NCI-H510A (cell line): ENCODE measurements at regions not wholly inside any gene's neighbourhood (a gene's known extent, or its start where the extent isn't known, plus 50 kb on each side); places are given as distances from the start of the nearest gene placed in this dataset.
A peak's percentile ranks its signal among the peaks of the same experiment; 100 is the strongest.

Experiments
- DNase-seq: peaks from one replicate; lab custom pipeline; 2025; lab: John Stamatoyannopoulos, UW

DNA sequence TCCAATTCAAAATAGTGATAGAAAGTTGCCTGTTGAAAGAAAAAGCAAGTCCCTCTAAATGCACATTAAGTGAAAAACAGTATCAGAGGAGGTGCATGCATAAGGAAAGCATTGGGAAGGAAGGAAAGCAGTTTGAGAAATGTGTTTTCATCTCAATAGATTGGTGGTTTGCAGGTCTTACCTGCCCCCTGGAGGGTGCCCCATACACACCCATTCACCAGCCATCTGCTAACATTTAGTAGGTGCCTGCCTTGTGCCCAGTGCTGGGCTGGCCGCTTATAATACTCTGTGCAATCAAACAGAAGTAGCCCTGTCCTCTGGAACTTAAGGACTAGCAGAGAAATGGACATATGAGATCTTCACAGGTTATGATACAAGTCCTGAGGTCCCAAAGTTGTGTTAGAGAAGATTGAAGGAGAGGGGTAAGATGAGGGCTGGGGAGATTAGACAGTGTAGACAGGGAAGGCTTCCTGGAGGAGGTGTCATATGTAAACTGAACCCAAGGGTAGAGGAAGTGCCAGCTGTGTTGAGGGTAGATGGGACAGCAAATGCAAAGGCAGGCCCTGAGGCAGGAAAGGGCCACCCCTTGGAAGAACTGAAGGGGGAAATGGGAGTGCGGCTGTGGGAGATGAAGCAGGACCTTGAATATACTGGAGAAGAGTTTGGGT is 184.2 kb downstream of the MN1 start:
- DNase-seq, result no peak

DNA sequence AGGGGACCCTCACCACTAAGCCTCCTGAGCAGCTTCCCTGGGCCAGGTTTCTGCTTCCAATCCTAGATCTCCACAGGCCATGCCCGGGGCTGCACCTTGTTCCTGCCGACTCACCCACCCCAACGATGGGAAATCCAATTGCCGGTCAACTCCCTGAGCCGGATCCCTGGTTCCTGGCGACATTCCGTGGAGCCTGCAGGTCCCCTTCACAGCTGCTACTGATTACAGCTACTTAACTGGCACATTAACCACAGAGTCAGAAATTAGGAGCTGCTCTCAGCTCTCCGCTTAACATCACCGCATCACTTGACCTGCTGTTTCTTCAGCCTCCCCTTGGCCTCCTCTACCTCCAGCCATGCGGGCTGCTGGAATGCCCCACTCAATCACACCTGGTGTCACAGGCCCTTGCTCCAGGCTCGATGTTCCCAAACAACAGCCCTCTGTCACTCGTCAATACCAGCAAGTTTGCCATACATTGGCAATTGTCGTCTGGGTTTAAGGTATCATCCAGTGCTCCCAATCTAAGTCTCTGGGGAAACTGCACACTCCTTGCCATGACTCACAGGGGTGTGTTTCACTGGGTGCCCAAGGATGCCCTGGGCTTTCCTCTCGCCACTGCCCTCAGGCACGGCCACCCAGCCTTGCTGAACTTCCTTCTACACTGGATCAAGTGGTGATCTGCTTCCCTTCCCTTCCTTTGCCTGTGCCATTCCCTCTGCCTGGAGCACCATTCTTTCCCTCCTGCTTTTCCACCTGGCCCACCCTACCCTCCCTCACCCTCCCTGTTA is 181.0 kb downstream of the MN1 start:
- DNase-seq, result no peak

DNA sequence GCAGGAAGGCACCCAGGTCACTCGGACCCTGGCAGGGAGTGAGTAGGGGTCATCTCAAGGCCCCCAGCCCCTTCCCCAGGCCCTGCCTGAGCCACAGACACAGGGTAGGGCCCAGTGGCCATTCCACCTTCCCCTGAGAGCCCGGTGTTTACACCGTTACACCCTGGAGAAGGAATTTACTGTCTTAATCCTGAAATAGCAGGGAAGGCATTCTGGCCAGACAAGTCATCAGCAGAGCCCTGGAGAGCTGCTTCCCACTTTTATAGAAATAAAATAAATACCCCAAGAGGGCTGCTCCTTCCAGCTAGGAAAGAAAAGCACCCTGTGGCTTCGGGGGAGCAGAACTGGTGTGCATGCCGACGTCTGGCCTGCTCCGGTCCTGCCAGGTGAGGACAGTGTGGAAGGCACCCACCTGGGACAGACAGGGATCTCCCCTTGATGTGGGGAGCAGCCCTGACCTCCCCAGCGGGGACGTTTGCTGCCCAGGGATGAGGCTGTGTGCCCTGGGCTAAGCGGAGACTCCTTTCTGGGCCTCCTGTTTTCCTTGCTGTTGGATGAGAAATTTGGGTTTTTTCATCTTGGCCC is 180.0 kb downstream of the MN1 start:
- DNase-seq, result no peak

DNA sequence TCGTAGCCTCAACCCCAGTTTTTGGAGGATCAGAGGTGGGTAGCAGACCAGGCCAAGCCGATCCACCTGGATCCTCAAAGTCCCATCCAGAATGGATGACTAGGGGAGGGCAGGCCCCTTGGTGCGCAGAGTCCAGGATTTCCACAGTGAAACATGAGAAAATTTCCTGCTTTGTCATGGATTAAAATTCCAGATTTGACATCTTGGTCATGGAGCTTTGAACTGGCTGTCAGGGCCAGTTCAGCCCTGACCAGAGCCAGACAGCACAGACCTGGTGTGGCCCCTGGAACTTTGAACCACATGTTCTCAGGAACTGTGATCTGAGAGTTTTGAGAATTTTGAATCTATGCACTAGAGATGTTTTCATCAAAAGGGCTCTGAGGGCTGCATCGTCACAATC is 177.5 kb downstream of the MN1 start:
- no peak for DNase-seq

DNA sequence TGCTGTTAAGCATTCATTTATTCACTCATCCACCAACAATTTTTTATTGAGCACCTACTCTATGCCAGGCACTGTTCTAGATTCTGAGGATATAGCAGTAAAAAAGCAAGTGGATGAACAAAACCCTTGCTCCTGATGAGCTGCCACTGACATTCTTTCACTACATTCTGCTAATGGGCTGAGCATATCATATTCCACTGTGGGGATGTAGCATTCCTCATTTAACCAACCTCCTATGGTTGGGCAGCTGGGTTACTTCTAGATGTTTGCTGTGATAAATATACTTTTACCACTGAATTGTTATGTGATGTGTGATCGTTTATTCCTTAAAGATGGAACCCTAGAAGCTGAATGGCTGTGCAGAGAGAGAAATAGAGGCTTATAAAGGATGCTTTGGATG is 176.9 kb downstream of the MN1 start:
- DNase-seq, result no peak

DNA sequence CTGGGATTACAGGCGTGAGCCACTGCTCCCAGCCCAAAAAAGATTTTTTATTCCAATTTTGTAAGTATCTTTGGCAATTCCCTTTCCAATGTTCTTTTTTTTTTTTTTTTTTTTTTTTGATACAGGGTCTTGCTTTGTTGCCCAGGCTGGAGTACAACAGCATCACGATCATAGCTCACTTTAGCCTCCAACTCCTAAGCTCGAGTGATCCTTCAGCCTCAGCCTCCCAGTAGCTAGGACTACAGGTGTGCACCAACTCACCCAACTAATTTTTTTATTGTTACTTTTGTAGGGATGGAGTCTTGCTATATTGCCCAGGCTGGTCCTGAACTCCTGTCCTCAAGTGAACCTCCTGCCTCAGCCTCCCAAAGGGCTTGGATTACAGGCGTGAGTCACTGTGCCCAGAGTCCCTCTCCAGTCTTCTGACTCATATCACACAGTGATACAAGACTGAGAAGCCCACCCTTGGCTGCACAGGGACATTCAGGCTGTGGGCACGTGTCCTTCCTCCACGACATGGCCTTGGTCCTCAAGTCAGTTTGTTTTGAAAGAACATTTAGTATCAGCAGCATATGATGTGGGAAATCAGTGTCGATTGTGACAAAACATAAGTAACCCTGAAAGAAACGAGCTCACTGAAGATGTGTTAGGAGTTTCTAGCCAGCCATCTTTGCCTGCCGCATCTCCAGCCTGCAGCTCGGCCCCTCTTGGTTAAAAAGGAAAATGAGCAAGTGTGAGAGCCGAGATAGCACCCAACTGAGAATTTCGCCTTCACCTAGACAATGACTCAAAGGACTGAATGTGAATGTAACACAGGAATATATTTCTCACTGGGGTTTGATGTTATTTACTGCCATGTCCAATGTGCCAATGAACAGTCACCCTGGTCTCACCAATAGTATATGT is 175.5 kb downstream of the MN1 start:
- no peak for DNase-seq

DNA sequence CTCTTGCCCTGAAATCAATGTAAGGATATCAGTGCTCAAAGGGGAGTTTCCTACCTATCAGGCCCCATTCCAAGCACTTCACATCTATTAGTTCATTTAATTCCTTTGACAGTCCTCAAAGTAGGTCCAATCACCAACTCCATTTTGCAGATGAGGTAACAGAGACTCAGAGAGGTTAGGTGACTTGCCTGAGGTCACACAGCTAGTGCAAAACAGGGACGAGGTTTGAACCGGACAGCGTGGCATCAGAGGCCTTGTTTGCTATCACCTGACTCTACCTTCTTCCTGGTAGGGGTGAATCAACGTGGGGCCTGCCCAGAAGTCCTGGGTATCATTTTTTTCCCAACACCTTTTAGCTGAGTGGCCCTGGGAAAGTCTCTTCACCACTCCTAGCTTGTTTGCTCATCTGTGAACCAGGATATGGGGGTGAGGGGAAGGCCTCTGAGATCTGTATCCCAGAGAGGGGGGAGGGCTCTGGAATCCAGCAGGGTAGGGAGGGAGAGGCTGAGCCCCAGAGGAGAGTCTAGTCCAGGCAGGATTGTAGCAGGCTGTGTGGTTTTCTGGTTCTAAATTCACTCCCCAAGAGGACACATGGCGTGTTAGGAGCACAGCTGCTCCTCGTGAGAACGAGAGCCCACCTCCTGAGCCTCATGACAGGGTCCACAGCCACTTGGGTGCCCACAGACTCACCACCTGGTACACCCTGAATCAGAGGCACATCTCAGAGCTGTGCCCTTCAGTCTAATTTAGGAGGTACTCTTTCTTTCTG is 174.7 kb downstream of the MN1 start:
- DNase-seq, result no peak

DNA sequence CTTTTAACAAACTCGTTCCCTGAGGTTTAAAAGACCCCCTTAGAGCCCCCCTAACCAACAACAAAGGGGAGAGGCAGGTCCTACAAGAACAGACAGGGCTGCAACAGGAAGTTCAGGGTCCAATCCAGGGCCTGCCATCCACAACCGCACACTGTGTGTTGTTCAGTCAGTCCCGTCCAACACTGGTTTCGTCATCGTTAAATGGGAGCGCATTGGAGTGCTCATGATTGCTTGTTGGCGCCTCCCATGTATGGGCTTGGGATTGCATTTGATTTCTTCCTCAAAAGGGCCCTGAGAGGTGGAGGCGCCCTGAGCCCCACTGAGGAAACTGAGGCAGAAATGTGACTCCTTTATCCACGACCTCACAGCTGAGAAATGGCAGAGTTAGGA is 174.1 kb downstream of the MN1 start:
- no peak for DNase-seq

DNA sequence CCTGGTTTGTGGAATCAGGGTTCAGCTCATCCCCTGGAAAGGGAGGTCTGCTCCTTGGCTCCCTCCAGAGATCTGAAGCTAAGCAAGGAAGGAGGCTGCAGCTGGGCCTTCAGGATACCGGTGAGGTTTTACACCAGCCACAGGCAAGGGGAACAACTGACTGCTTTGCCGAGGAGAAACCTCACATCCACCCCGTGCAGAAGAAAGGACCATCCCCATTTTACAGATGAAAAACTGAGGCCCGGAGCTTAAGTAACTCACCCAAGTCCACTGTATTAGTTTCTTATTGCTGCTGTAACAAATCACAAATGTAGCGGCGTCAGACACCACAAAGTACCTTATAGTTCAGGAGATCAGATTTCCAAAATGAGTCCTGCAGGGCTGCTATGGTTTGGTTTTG is 173.7 kb downstream of the MN1 start:
- no peak for DNase-seq

DNA sequence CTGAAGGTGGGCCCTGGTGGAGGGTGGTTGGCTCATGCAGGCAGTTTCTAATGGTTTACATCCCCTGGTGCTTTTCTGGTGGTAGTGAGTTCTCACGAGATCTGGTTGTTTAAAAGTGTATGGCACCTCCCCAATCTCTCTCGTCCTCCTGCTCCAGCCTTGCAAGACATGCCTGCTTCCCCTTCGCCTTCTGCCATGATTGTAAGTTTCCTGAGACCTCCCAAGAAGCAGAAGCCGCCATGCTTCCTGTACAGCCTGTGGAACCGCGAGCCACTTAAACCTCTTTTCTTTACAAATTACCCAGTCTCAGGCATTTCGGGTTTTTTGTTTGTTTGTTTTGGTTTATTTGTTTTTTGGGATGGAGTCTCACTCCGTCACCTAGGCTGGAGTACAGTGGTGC is 173.2 kb downstream of the MN1 start:
- DNase-seq, result no peak

DNA sequence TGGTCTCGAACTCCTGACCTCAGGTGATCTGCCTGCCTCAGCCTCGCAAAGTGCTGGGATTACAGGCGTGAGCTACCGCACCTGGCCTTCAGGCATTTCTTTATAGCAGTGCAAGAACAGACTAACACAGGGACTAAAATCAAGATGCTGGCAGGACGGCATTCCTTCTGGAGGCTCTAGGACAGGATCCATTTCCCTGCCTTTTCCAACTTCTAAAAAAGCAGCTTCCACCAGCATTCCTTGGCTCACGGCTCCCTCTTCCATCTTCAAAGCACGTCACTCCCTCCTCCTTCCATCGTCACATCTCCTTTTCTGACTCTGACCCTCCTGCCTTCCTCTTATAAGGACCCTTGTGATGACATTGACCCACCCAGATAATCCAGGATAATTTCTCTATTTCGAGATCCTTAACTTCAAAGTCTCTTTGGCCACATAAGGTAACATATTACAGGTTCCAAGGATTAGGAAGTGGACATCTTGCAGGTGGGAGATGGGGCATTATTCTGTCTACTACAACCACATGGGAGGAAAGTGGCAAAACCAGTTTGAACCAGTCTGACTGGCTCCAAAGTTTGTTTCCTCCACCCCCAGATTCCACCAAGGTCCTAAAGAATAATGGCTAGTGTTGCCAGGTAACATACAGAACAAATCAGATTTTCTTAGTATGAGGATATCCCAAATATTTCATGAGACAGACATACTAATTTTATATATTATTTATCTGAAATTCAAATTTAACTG is 172.5 kb downstream of the MN1 start:
- peak; percentile 31 for DNase-seq

DNA sequence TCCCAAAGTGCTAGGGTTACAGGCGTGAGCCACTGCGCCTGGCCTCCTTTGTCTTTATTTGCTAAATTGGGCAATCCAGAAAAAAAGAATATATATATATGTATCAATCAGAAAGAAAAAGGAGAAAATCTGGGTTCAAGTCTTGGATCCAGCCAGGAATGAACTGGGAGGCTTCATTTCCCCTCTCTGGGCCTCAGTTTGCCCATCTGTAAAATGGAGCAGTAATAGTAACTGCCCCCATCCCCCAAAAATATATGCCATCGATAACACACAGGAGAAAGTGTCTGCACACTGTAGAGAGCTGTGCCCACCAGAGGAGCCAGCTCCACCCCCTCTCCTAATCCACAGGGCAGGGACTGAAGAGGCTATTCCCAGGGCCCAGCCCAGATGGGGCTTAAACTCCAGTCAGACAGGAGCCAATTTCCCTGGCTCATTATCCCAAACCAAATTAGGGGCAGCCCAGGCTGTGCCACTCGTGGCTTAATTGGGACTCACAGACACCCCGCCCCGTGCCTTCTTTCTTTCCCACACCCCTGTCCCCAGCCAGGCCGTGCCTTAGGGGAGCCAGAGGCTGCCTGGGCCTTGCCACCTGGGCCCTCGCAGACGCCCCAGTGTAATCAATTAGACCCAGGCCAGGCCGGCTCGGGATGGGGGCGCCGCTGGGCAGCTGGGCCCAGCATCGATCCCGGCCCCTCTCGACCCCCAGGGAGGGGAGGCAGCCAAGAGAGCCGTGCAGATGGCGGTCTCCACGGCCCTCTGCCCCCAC is 171.5 kb downstream of the MN1 start:
- no peak for DNase-seq

DNA sequence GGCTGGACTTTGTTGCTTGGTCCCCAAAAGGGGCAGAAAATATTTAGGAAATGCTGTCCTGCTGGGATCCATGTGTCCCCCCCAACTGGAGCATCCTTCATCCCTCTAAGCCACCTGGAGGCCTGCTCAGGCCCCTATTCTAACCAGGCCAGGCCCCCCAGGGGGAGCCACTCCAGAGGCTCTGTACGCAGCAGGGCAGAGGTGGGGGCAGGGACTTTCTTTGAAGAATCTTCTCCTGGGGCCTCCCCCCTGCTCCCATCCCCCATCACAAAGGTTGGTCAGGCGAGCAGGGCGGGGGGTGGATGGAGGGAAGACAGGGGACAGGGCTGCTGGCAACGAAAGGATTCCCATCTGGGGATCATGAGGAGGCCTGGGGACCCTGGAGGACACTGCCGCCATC is 170.8 kb downstream of the MN1 start:
- DNase-seq, result no peak

DNA sequence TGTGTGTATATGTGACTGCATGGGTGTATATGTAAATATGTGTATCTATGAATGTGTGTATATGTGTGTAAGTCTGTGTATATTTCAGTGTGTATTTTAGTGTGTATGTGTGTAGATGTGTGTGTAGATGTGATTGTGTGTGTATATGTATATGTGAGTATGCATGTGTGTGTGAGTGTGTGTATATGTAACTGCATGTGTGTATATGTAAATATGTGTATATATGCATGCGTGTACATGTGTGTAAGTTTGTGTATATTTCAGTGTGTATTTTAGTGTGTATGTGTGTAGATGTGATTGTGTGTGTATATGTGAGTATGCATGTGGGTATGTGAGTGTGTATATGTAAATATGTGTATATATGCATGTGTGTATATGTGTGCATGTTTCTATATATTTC is 169.9 kb downstream of the MN1 start:
- no peak for DNase-seq

DNA sequence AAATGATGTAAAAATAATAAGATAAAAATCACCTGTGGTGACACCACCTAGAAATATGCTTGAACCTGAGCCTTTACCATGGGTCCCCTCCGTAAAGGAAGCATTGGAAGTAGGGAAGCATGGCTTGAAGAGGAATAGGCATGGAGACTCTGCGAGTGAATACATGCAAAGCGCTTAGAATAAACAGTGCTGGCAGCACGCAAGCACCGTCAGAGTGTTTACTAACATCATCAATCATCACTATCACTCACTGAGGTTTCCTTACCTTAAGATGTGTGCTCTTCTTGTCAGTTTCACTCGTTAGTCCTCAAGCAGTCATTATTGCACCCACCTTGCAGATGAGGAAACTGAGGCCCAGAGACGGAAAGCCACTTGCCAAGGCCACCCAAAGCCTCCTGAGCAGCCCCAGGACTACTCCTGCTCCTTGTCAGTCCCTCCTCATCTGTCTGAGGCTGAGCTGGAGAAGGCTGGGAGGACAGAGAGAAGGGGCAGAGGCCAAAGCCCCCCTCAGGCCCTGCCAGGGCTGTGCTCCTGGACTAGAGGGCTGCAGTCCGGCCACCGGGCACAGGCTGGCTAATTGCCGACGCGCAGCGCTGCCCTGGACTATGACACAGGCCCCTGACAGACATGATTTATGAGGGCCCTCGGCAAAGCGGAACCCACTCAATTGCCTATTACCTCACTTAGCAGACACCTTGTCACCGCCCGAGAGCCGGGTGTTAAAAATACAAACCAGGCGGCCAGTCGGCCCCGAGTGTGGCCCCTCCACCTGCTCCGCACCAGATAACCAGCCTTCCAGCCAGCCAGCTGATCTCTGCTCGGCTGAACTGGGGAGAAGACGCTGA is 168.9 kb downstream of the MN1 start:
- DNase-seq, result peak; percentile 56

DNA sequence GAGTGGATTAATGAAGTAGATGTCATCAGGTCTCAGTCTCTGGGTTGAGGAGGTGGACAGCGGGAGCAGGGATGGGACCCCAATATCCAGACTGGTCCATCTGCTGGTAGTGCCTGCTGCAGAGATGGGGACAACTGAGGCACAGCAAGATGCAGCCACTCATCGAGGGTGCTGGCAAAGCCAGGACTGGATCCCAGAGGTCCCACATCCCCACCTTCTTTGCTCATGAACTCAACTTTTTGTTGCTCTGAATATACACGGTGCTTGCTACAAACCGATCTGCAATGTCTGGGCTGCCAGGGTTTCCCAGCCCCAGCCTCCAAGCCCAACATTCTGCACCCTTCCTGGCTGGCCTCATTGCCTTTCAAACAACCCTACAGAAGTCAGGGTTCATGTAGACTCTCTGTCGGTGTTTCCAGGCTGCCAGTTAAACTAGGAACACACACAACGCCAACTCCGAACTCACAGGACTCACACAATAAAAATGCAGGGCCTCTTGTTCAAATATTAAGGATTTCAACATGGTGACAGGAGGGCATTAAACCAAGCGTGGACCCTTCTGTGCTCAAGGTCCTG is 168.2 kb downstream of the MN1 start:
- DNase-seq, result no peak

DNA sequence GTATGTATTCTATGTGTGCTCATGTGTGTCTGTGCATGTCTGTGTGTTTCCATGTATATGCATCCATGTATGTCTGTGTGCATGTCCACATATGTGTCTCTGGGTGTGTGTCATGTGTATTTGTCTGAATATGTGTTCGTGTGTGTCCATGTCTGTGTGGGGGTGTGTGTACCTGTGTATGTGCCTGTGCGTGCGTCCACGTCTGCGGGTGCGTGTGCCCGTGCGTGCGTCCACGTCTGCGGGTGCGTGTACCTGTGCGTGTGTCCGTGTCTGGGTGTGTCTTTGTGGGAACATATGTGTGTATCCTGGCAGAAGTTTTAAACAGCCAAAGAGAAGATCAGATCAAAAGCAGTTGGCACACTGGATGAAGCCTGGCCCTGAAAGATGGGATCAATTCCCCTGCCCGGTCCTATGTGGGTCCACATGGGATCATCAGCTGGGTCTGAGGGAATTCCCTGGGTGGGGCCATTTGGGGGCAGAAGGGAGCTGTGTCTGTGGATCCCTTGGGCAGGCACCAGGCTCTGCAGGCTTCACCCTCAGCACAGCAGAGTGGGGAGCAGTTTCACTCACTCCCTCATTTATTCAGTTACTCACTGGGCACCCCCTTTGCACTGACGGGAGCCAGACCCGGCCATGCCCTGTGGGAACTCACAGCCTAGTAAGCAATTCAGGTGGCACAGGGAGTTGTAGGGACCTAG is 167.4 kb downstream of the MN1 start:
- DNase-seq, result no peak

DNA sequence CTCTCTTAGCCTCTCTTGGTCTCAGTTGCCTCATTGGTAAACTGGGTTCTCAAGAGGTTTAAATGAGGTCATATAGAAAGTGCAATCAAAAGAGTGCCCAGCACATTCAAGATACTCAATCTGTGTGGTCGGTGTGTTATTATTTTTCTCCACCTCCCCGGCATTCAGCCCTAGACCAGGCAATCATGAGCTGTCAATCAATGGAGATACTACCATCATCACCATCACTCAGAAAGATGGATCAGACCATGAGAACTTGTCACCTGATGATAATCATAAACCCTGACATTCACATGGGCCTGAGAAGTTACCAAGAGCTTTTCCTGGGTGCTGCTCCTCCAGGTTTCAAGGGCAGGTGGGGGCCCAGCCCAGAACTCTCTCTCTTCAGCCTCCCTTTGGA is 166.1 kb downstream of the MN1 start:
- no peak for DNase-seq
